ENCODE measurements at regions not wholly inside any gene's neighbourhood (a gene's known extent, or its start where the extent isn't known, plus 50 kb on each side); places are given as distances from the start of the nearest gene placed in this dataset.

DNA sequence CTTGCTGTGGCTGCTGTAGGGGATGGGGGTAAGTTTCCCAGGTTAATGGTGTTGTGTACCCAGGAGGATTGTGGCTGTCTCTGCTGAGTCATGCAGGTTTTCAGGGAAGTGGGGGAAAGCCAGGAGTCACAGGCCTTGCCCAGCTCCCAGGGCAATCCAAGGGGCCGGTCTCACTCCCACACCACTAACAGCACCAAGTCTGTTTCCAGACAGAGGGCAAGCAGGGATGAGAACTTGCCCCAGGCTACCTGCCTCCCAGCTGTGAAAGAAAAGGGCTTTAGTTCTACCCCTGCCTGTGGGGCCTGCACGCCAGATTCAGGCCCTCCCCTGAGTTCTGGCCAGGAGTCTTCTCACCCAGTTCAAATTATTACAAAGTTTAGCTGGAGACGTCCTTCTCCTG is 579.8 kb upstream of the ST8SIA4 start:
- H3K9me3 ChIP-seq (ENCODE audit: insufficient read depth, low read length) = no peaks in the 10 kb centered on the region
- H3F3A ChIP-seq (ENCODE audit: insufficient read depth) = no peaks in the 10 kb centered on the region
- no peak overlapping the region for H3K4me3 ChIP-seq (ENCODE audit: insufficient read depth, low read length, poor library complexity, severe bottlenecking)
- no peaks in the 10 kb centered on the region for H3K27me3 ChIP-seq (ENCODE audit: low read length)
- no peaks in the 10 kb centered on the region for H4K20me1 ChIP-seq (ENCODE audit: low read depth, low read length)
- H3K9me2 ChIP-seq (replicated peaks; ENCODE audit: insufficient read depth, low read length) = no peaks in the 10 kb centered on the region
- H3K79me2 ChIP-seq (ENCODE audit: insufficient read depth, low read length) = no peaks in the 10 kb centered on the region
- no peak overlapping the region for H2AFZ ChIP-seq (ENCODE audit: low read depth, low read length, severe bottlenecking)
- no peak overlapping the region for H3K27ac ChIP-seq (ENCODE audit: low read depth, low read length)
- no peaks in the 10 kb centered on the region for H3K36me3 ChIP-seq (ENCODE audit: low read length)
- no peak overlapping the region for H3K9ac ChIP-seq (ENCODE audit: low read length)
- H3K4me2 ChIP-seq (ENCODE audit: low read depth, low read length, poor library complexity, severe bottlenecking) = no peak overlapping the region
- TF ChIP-seq EZH2phosphoT487 (conservative IDR thresholded peaks at IDR 0.05; ENCODE audit: low read length) (no peak), CTCF (IDR thresholded peaks at IDR 0.05; ENCODE audit: insufficient read depth, low read length, poor library complexity, severe bottlenecking) (no peak)

- Histone ChIP-seq H3K79me2 (ENCODE audit: insufficient read depth, low read length) (no peaks in the 10 kb centered on the region), H4K20me1 (ENCODE audit: low read depth, low read length) (no peaks in the 10 kb centered on the region), H3K27ac (ENCODE audit: low read depth, low read length) (no peak overlapping the region), H3K4me2 (ENCODE audit: low read depth, low read length, poor library complexity, severe bottlenecking) (no peak overlapping the region), H3K9me2 (replicated peaks; ENCODE audit: insufficient read depth, low read length) (no peaks in the 10 kb centered on the region), H3F3A (ENCODE audit: insufficient read depth) (no peaks in the 10 kb centered on the region), H3K9ac (ENCODE audit: low read length) (no peak overlapping the region), H3K36me3 (ENCODE audit: low read length) (no peaks in the 10 kb centered on the region), H2AFZ (ENCODE audit: low read depth, low read length, severe bottlenecking) (no peak overlapping the region), H3K9me3 (ENCODE audit: insufficient read depth, low read length) (no peaks in the 10 kb centered on the region), H3K27me3 (ENCODE audit: low read length) (no peaks in the 10 kb centered on the region), H3K4me3 (ENCODE audit: insufficient read depth, low read length, poor library complexity, severe bottlenecking) (no peak overlapping the region)
- TF ChIP-seq EZH2phosphoT487 (conservative IDR thresholded peaks at IDR 0.05; ENCODE audit: low read length) = no peak
- no peak for TF ChIP-seq CTCF (IDR thresholded peaks at IDR 0.05; ENCODE audit: insufficient read depth, low read length, poor library complexity, severe bottlenecking)
These were observed 570.4 kb upstream of the ST8SIA4 start for GRCh38 chr5:101473483-101473882.

DNA sequence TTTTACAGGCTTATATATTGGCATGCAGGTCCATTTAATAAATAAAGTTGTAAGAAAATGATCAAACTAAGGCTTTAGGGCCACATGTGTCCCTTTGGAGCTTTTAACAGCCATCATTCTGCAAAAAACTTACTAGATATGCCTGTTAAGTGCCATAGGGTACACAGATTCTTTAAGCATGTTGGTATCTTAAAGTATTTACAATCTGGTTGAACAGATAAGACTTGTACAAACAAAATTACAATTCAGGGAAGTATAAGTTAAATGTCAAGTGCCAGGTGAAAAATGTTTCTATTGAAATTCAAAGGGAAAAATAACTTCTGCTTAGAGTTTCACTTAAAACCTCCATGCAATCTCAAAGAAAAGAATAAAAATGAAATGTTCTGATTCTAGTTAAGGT is 558.4 kb upstream of the ST8SIA4 start:
- Histone ChIP-seq H3K4me3 (ENCODE audit: insufficient read depth, low read length, poor library complexity, severe bottlenecking) (no peak overlapping the region), H2AFZ (ENCODE audit: low read depth, low read length, severe bottlenecking) (no peak overlapping the region), H3K27me3 (ENCODE audit: low read length) (no peaks in the 10 kb centered on the region), H4K20me1 (ENCODE audit: low read depth, low read length) (no peaks in the 10 kb centered on the region), H3K79me2 (ENCODE audit: insufficient read depth, low read length) (no peaks in the 10 kb centered on the region), H3K9me3 (ENCODE audit: insufficient read depth, low read length) (no peaks in the 10 kb centered on the region), H3K36me3 (ENCODE audit: low read length) (no peaks in the 10 kb centered on the region), H3F3A (ENCODE audit: insufficient read depth) (no peaks in the 10 kb centered on the region; the same call in 1 of the 2 replicates), H3K27ac (ENCODE audit: low read depth, low read length) (no peak overlapping the region), H3K9ac (ENCODE audit: low read length) (no peak overlapping the region), H3K4me2 (ENCODE audit: low read depth, low read length, poor library complexity, severe bottlenecking) (no peak overlapping the region), H3K9me2 (replicated peaks; ENCODE audit: insufficient read depth, low read length) (no peaks in the 10 kb centered on the region)
- no peak for TF ChIP-seq EZH2phosphoT487 (conservative IDR thresholded peaks at IDR 0.05; ENCODE audit: low read length)
- no peak for TF ChIP-seq CTCF (IDR thresholded peaks at IDR 0.05; ENCODE audit: insufficient read depth, low read length, poor library complexity, severe bottlenecking)

Data from SU-DHL-6 (cell line).